ENCODE measurements at regions not wholly inside any gene's neighbourhood (a gene's known extent, or its start where the extent isn't known, plus 50 kb on each side); places are given as distances from the start of the nearest gene placed in this dataset.

GRCh38 chr2:187876554-187876953 is 322.3 kb upstream of the TFPI start:
- no peaks in the 10 kb centered on the region for H3K4me1 ChIP-seq
- no peaks in the 10 kb centered on the region for H3K9me3 ChIP-seq
- ATAC-seq (no peak), DNase-seq (no peak)
- H3K27ac ChIP-seq, result no peak overlapping the region
- H3K27me3 ChIP-seq (ENCODE audit: low read depth), result no peaks in the 10 kb centered on the region
- TF ChIP-seq, protein P1, sequence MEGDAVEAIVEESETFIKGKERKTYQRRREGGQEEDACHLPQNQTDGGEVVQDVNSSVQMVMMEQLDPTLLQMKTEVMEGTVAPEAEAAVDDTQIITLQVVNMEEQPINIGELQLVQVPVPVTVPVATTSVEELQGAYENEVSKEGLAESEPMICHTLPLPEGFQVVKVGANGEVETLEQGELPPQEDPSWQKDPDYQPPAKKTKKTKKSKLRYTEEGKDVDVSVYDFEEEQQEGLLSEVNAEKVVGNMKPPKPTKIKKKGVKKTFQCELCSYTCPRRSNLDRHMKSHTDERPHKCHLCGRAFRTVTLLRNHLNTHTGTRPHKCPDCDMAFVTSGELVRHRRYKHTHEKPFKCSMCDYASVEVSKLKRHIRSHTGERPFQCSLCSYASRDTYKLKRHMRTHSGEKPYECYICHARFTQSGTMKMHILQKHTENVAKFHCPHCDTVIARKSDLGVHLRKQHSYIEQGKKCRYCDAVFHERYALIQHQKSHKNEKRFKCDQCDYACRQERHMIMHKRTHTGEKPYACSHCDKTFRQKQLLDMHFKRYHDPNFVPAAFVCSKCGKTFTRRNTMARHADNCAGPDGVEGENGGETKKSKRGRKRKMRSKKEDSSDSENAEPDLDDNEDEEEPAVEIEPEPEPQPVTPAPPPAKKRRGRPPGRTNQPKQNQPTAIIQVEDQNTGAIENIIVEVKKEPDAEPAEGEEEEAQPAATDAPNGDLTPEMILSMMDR (IDR thresholded peaks at IDR 0.05), result no peak
- no peak overlapping the region for H3K4me3 ChIP-seq
- H3K36me3 ChIP-seq, result no peaks in the 10 kb centered on the region
- intact Hi-C loops (cut with DNase I), result no loop called here

GRCh38 chr2:187877391-187877790 is 323.2 kb upstream of the TFPI start:
- TF ChIP-seq, protein P1 (IDR thresholded peaks at IDR 0.05), result no peak
- Histone ChIP-seq H3K27ac (no peak overlapping the region), H3K4me1 (no peaks in the 10 kb centered on the region), H3K9me3 (no peaks in the 10 kb centered on the region), H3K4me3 (no peak overlapping the region), H3K36me3 (no peaks in the 10 kb centered on the region), H3K27me3 (ENCODE audit: low read depth) (no peaks in the 10 kb centered on the region)
- ATAC-seq (no peak), DNase-seq (no peak)
- intact Hi-C loops (cut with DNase I), result no loop called here

- no peak for ATAC-seq
- no peaks in the 10 kb centered on the region for H3K27me3 ChIP-seq (ENCODE audit: low read depth)
- H3K9me3 ChIP-seq, result no peaks in the 10 kb centered on the region
- intact Hi-C loops (cut with DNase I), result no loop called here
- no peak overlapping the region for H3K27ac ChIP-seq
- H3K4me3 ChIP-seq, result no peak overlapping the region
- TF ChIP-seq, protein P1 (IDR thresholded peaks at IDR 0.05), result no peak
- DNase-seq, result no peak
- H3K36me3 ChIP-seq, result no peaks in the 10 kb centered on the region
- no peaks in the 10 kb centered on the region for H3K4me1 ChIP-seq
Measured at GRCh38 chr2:187878112-187878511, 323.9 kb upstream of the TFPI start.

GRCh38 chr2:187879491-187879890 is 325.3 kb upstream of the TFPI start:
- Histone ChIP-seq H3K9me3 (no peaks in the 10 kb centered on the region), H3K27me3 (ENCODE audit: low read depth) (no peaks in the 10 kb centered on the region), H3K27ac (no peak overlapping the region), H3K4me3 (no peak overlapping the region), H3K4me1 (no peaks in the 10 kb centered on the region), H3K36me3 (no peaks in the 10 kb centered on the region)
- ATAC-seq, result no peak
- intact Hi-C loops (cut with DNase I), result no loop called here
- DNase-seq, result no peak
- TF ChIP-seq, protein P1 (IDR thresholded peaks at IDR 0.05), result no peak

DNA sequence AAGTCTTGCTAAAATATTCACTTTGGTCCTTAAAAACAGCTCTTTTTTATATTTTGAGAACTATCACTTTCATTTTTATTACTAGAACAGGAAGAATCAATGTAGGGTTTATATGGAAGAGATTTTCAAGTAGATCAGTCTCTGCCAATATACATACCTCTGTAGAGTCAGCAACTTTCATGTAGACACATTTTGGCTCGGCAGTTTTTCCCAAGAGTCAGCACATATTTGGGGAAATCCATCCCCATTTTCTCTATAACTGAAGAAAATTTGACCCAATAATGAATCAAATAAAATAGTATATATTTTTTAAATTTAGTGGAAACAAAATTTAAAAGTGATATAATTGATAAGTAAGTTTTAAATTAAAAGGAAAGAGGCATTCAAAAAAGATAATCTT is 329.8 kb upstream of the TFPI start:
- no peaks in the 10 kb centered on the region for H3K9me3 ChIP-seq
- H3K4me1 ChIP-seq, result no peaks in the 10 kb centered on the region
- no peak for DNase-seq
- TF ChIP-seq, protein P1 (IDR thresholded peaks at IDR 0.05), result no peak
- ATAC-seq, result no peak
- no peak overlapping the region for H3K4me3 ChIP-seq
- intact Hi-C loops (cut with DNase I), result no loop called here
- H3K27me3 ChIP-seq (ENCODE audit: low read depth), result no peaks in the 10 kb centered on the region
- no peak overlapping the region for H3K27ac ChIP-seq
- no peaks in the 10 kb centered on the region for H3K36me3 ChIP-seq

GRCh38 chr2:187890690-187891089 is 336.5 kb upstream of the TFPI start:
- intact Hi-C loops (cut with DNase I), result no loop called here
- ATAC-seq, result no peak

More at GRCh38 chr2:187890690-187891089, 336.5 kb upstream of the TFPI start:
- TF ChIP-seq, protein P1 (IDR thresholded peaks at IDR 0.05), result no peak
- no peak for DNase-seq
- Histone ChIP-seq H3K9me3 (no peaks in the 10 kb centered on the region), H3K27me3 (ENCODE audit: low read depth) (no peaks in the 10 kb centered on the region), H3K27ac (no peak overlapping the region), H3K36me3 (no peaks in the 10 kb centered on the region), H3K4me1 (no peaks in the 10 kb centered on the region), H3K4me3 (no peak overlapping the region)
